ENCODE measurements at regions not wholly inside any gene's neighbourhood (a gene's known extent, or its start where the extent isn't known, plus 50 kb on each side); places are given as distances from the start of the nearest gene placed in this dataset.

GRCh38 chr20:60817891-60818290 lies 434.2 kb upstream of the CDH4 start:
- TF ChIP-seq EZH2 (IDR thresholded peaks at IDR 0.05; ENCODE audit: low read length, unreplicated experiment) (no peak), EZH2phosphoT487 (IDR thresholded peaks at IDR 0.05; ENCODE audit: borderline replicate concordance, low read length) (no peak)
- TF ChIP-seq, protein P1, sequence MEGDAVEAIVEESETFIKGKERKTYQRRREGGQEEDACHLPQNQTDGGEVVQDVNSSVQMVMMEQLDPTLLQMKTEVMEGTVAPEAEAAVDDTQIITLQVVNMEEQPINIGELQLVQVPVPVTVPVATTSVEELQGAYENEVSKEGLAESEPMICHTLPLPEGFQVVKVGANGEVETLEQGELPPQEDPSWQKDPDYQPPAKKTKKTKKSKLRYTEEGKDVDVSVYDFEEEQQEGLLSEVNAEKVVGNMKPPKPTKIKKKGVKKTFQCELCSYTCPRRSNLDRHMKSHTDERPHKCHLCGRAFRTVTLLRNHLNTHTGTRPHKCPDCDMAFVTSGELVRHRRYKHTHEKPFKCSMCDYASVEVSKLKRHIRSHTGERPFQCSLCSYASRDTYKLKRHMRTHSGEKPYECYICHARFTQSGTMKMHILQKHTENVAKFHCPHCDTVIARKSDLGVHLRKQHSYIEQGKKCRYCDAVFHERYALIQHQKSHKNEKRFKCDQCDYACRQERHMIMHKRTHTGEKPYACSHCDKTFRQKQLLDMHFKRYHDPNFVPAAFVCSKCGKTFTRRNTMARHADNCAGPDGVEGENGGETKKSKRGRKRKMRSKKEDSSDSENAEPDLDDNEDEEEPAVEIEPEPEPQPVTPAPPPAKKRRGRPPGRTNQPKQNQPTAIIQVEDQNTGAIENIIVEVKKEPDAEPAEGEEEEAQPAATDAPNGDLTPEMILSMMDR (conservative IDR thresholded peaks at IDR 0.05; ENCODE audit: low read depth, low read length), result no peak
